ENCODE measurements at regions not wholly inside any gene's neighbourhood (a gene's known extent, or its start where the extent isn't known, plus 50 kb on each side); places are given as distances from the start of the nearest gene placed in this dataset.

GRCh38 chr15:89397653-89398023, 63.0 kb upstream of the POLG start:
- TF ChIP-seq CTCF (IDR thresholded peaks at IDR 0.05; ENCODE audit: insufficient read depth, low read length) (no peak), GABPA (IDR thresholded peaks at IDR 0.05; ENCODE audit: low read depth) (no peak), POLR2AphosphoS5 (IDR thresholded peaks at IDR 0.05; ENCODE audit: low read depth) (no peak), REST (IDR thresholded peaks at IDR 0.05; ENCODE audit: insufficient replicate concordance, low read depth) (no peak), SPI1 (IDR thresholded peaks at IDR 0.05; ENCODE audit: borderline replicate concordance, low read depth) (no peak)

All from HL-60 (cell line).